Stimulated activated CD4-positive, alpha-beta T cell treated with anti-CD3 and anti-CD28 coated beads, Interleukin-4, amount 100 ng/mL, for 1 hour (primary cell): ENCODE measurements at regions not wholly inside any gene's neighbourhood (a gene's known extent, or its start where the extent isn't known, plus 50 kb on each side); places are given as distances from the start of the nearest gene placed in this dataset.
"Not testable (repeated sequence)": the region's sequence is repeated elsewhere in the genome, so short reads cannot be mapped to it uniquely, and the experiment has no call there.

ENCODE experiments used
- DNase-seq: peaks from one replicate; pipeline ENCODE4 v3.0.0-alpha.2; 2020

GRCh38 chr5:126677121-126677520 is 76.4 kb downstream of the PHAX start:
- DNase-seq: no peak

- no peak for DNase-seq
Observed at GRCh38 chr5:126680191-126680817, 79.6 kb downstream of the PHAX start.

DNA sequence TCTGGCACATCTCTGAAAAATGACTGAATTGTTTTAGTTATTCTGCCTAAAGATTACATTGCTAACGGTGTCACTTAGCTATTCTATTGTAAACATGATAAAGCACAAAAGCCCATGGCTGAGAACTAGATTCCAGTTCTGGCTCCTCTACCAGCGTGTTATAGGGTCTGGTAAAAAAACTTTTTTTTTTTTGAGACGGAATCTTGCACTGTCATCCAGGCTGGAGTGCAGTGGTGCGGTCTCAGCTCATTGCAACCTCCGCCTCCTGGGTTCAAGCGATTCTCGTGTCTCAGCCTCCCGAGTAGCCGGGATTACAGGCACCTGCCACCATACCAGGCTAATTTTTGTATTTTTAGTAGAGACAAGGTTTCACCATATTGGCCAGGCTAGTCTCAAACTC is 80.6 kb downstream of the PHAX start:
- DNase-seq: not testable (repeated sequence)

GRCh38 chr5:126681970-126682369 is 81.2 kb downstream of the PHAX start:
- DNase-seq: no peak

- DNase-seq: no peak
Observed at GRCh38 chr5:126682856-126683255, 82.1 kb downstream of the PHAX start.

DNA sequence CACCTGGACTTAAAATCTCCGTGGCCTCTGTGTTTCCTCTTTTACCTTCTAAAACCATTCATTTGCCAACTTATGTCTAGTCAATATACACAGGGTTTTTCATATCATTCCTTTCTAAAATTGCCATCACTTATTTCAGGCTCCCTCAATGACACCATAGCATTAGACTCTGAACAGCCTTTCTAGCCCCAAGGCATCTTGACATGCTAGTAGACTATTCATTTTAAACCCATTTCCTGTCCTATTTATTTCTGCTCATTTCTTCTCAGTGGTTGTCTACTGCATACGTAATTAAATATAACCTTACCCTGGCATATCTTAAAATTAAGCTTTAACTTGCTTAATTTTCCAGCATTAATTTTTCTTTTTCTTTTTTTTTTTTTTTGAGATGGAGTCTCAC is 83.2 kb downstream of the PHAX start:
- no peak for DNase-seq

DNA sequence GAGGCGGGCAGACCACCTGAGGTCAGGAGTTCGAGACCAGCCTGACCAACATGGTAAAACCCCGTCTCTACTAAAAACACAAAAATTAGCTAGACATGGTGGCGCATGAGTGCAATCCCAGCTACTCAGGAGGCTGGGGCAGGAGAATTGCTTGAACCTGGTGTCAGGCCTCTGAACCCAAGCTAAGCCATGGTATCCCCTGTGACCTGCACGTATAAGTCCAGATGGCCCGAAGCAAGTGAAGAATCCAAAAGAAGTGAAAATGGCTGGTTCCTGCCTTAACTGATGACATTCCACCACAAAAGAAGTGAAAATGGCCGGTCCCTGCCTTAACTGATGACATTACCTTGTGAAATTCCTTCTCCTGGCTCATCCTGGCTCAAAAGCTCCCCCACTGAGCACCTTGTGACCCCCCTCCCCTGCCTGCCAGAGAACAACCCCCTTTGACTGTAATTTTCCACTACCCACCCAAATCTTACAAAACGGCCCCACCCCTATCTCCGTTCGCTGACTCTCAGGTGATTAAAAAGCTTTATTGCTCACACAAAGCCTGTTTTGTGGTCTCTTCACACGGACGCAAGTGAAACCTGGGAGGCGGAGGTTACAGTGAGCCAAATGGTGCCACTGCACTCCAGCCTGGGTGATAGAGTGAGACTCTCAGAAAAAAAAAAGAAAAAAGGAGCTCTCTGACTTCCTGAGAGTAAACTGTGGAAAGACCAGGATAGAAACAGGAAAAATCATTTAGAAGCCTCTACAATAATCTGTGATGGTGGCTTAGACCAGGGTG is 84.1 kb downstream of the PHAX start:
- DNase-seq: peak; percentile 61

DNA sequence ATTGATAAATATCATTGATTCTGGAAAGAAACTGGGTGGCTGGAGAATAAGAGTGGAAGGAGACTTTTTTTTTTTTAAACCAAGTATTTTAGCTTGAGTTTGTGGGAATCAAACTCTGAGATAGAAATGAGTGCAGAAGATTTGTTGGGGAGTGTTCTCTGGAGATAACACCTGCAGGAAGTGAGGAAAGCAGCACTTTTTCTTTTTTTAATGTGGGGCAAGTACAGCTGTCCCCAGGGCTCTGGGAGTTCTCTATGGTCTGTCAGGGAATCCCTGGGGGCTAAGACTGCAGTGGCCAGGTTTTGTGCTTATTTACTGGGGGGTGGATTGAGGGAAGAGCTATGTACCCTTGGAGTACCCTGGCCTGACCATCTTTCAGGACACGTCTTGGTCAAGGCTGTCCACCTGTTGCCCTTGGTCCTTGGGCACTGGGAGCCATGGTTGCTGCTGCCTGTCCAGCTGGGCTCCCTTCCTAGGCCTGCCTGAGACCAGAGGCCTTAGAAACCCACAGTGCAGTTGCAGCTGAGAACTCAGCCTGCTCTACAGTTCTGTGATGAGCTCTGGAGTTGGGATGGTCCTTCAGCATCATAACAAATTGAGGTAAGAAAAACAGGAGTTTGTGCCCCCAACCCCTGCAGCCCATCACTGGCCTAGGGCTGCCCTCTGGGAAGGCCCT is 85.8 kb downstream of the PHAX start:
- no peak for DNase-seq

DNA sequence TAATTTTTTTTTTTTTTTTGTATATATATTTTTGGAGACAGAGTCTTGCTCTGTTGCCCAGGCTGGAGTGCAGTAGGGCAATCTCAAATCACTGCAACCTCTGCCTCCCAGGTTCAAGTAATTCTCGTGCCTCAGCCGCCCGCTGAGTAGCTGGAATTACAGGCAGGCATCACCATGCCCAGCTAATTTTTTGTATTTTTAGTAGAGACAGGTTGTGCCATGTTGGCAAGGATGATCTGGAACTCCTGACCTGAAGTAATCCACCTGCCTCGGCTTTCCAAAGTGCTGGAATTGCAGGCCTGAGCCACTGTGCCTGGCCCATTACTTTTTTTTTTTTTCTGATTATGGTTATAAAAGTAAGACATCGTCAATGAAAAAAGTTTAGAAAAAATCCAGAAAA is 84.0 kb upstream of the LMNB1 start:
- DNase-seq: no peak

GRCh38 chr5:126693806-126694205 is 83.1 kb upstream of the LMNB1 start:
- no peak for DNase-seq

- no peak for DNase-seq
Observed at GRCh38 chr5:126694403-126694802, 82.5 kb upstream of the LMNB1 start.

DNA sequence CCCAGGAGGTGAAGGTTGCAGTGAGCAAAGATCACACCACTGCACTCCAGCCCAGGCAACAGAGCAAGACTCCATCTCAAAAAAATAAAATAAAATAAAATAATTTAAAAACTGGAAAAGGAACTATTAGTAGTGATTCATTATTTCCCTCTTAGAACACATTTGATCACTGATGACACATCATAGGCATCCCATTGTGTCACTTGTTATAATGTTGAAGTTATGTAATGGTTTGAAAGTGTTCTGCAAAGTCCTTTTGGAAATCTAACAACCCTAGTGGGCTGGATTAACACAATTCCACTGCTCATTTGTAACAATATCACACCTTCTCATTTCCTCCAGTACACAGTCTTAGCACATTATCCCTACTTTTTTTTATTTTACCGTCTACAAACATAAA is 81.8 kb upstream of the LMNB1 start:
- DNase-seq: no peak

DNA sequence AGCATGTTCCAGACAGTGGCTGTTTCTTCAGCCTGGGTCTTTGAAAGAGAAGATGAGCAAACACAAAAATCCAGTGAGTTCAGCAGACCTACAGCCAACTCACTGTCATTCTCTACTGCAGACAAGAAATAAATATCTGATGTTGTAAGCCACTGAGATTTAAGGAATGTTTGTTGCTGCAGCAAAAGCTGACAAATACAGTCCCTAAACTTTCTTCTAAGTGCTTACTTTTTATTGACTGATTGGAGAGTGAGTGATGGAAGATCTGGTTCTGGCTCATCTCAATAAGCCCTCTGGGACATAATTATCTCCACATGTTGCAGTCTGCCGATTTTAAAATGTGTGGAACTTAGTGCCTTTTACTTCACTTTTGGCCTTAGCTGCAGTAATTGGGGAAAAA is 69.9 kb upstream of the LMNB1 start:
- DNase-seq: no peak

GRCh38 chr5:126715765-126716164 is 61.2 kb upstream of the LMNB1 start:
- no peak for DNase-seq

GRCh38 chr5:126716861-126717260 is 60.1 kb upstream of the LMNB1 start:
- no peak for DNase-seq

DNA sequence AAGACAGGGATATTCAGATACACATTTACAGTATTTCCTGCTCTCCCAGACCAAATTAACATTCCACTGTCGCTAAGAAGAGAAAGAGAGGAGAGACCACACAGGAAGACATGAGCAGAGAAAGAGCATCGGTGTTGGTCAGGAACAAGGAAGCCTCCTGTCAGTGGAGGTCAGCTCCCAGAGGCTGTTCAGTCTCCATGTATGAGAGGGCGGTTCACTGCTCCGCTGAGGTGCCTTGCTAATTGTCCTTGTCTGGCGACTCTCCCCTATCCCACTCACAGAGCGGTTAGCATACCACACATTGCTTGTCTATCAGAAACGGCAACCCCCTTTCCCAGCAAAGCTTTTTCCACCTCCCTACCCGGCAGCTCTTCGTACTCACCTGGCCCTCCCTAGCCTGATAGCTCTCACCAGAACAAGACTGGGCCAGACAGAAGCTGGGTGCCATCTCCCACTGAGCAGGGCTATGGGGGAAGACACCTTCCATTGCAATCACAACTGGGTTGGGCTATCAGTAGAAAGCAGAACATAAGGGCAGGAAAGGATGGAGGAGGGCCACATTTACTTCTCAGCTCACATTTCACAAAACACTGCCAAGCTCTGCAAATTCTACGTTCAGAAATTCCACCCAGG is 58.6 kb upstream of the LMNB1 start:
- no peak for DNase-seq

GRCh38 chr5:126720369-126720768 is 56.6 kb upstream of the LMNB1 start:
- DNase-seq: no peak

- DNase-seq: no peak
Observed at GRCh38 chr5:126723643-126724042, 53.3 kb upstream of the LMNB1 start.
